RKO (cell line): ENCODE measurements at regions not wholly inside any gene's neighbourhood (a gene's known extent, or its start where the extent isn't known, plus 50 kb on each side); places are given as distances from the start of the nearest gene placed in this dataset.

ENCODE experiments used
- DNase-seq: peaks from one replicate; pipeline ENCODE4 v3.0.0-alpha.2; 2016; ENCODE audit warnings: low spot score

DNA sequence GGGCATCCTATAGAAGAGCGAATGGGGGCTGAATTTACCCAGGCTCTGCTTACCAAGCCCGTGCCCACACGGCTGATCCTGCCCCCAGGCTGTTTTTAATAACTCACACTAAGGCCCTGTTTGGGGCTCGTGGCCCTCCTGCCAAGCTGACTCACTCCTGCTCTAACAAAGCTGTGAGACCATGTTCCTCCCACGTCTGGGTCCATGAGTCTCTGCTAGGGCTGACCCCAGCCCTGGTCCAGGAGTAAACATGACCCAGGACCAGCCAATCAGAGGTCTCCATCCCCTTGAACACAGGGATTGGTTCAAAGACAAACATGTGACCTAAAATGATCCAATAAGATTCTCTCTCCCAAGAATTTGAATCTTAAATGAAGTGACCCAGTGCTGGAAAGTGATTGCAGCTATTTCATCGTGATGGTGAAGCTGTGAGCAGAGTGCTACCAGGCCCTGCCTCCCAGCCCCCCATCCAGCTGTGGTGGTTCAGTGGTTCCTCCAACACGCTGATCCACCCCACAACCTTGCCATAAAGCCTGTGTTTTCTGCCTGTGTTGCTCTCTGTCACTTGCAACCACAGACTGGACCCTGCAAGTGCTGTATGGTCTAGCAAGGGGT, 57.2 kb downstream of the C16orf82 start:
- peak; percentile 17 for DNase-seq

DNA sequence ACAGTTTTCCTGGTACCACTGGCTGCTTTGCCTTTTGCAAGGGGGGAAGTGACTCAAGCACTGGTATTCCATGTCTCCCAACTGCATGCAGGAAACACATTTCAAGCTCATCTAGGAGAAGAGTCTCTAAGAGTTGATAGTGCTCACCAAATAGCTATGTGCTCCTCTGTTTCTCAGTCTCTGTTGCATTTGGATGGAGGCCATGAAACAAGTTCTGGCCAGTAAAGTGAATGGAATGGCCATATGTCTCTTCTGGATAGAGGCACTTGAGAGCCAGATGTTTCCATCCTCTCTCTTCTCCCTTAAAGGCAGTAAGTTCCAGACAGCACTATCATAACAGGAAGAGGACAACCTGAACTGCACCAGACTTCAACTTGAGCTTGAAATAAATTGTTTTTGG, 60.6 kb downstream of the C16orf82 start:
- DNase-seq: no peak

DNA sequence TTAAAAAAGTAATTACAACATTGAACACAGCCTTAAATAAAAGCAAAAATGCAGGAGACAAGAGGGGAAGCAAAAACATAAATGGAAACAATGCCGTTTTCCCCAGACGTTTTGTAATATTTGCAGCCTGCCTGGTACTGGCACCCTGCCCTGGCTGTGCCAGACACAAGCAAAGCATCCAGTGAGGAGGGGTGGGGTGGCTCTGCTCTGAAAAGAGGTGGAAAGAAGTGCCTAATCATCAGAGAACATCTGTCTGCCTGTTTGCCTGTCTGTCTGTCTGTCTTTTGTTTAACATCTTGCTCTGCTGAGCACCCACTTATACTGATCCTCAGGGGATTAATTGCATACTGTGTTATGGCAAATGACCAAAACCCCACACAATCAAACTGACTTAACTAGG, 62.7 kb downstream of the C16orf82 start:
- no peak for DNase-seq

DNA sequence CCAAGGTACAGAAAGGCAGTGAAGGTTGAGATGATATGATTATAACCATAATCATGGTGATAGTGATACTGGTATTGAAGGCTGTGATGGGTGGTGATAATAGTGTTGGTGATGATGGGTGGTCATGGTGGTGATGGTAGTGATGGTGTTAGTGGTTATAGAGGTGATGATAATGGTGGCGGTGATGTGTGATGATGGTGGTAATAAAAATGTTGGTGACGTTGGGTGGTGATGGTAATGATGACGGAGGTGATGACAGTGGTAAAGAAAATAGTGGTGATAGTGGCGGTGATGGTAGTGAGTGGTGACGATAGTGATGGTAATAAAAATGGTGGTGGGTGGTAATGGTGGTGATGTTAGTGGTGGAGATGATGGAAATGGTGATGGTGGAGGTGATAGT, 65.1 kb upstream of the KDM8 start:
- DNase-seq: no peak

DNA sequence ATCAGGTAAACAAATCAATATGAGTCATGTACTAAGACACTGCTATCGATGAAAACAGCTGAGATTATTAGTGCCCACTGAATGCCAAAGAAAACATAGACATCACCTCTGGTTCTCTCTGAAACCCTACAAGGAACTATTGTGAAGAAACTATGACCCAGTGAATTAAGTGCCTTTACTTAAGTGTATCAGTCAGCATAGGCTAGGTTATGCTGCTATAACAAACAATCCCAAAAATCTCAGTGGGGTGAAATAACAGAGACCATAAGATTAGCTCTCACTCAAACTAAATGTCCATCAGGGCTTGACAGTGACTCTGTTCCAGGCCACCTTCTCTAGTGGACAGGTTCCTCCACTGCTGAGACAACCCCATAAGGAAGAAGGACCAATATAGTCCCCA, 57.7 kb upstream of the KDM8 start:
- DNase-seq: no peak

DNA sequence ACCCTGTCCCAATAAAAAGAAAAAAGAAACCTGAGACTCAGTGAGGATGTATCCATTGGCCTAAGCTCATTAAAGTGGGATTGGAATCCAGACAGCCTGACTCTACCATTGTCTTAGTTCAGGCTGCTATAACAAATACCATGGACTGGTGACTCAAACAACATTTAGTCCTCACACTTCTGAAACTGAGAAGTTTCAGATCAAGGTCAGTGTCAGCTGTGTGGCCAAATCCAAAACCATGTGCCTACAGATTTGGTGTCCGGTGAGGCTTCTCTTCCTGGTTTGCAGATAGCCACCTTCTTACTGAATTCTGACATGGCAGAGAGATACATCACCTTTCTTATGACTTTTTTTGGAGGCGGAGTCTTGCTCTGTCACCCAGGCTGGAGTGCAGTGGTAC, 53.3 kb upstream of the KDM8 start:
- no peak for DNase-seq

DNA sequence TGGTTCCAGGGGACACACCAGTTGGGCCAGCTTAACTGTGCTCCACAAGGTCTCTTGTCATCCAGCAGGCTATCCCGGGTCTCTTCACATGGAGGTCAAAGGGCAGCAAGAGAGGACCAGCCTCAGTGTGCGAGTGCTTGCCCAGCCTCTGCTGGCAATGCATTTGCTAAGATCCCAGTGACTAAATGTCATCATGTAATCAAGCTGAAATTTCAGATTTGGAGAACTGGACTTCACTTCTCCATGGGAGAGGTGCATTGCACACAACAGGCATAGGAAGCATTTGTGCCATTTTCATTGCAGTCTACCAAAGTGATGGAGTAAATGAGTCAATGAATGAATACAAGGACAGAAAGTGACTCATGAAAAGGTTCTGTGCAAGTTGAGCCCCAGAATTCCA, 51.2 kb upstream of the KDM8 start:
- DNase-seq: peak; percentile 5

DNA sequence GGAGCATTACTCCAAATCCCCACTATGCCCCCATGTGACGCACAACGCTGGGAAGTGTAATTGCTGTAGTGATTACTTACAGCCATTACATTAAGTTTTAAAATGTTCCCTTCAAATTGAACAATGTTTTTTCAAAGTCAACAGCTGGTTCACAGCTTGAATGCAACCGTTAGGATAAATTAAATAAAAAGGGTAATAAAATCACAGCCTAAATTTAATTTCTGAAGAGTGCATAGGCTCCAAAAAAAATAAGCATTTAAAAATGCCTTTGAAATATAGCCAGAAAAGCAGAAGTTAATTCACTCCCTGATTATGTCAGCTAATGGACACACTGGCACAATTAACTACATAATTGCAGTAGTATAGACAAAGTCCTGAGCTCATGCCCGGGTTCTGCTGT, 50.5 kb upstream of the KDM8 start:
- DNase-seq: no peak
